K562 (cell line): ENCODE measurements at regions not wholly inside any gene's neighbourhood (a gene's known extent, or its start where the extent isn't known, plus 50 kb on each side); places are given as distances from the start of the nearest gene placed in this dataset.

Experiments
- ATAC-seq: fragments of 200-7000 bp; cut with Tn5 transposase; 3 replicates; pipeline ENCODE4 v1.9.1; 2020; ENCODE audit warnings: moderate library complexity
- BruUV-seq: library from RNA; stranded (reverse); fragments of 400-500 nt; replicated peaks from 2 replicates; lab custom pipeline; 2021; lab: Mats Ljungman, UMichigan
- CTCF ChIA-PET: fragments of 300-600 bp; formaldehyde crosslinking; extraction: SDS; loops from one replicate; lab custom pipeline; 2021; ENCODE audit warnings: low intra/inter-chr PET ratio; lab: Yijun Ruan, JAX
- POLR2A ChIA-PET: fragments of 300-600, 350-650 bp; sonication (Branson Sonifier 250); formaldehyde crosslinking; extraction: SDS; loops from one replicate; lab custom pipeline; 2021; ENCODE audit warnings: antibody characterized with exemption, inconsistent platforms; lab: Yijun Ruan, JAX
- DNase-seq, 4 experiments: peaks; one replicate each; pipeline versions ENCODE4 v3.0.0 to v3.0.0-alpha.2; 2011 to 2018; ENCODE audit warnings: low spot score in 3 of 4, mixed read lengths in 3 of 4; ENCODE audit errors: extremely low read depth in 1 of 4
- FAIRE-seq: peaks from 2 replicates; lab custom pipeline; 2011; peaks lifted over from hg19 to GRCh38; lab: Jason Lieb, UNC
- H2AFZ ChIP-seq: 2 replicates; pipeline ENCODE4 v1.6.0; 2011; ENCODE audit warnings: low read depth, low read length, control low read depth, inconsistent platforms
- H3K27ac ChIP-seq: fragments of 200-600 bp; 3 replicates; pipeline ENCODE4 v1.8.0; 2011; ENCODE audit warnings: low read depth, mild to moderate bottlenecking, control low read depth, inconsistent platforms, low read length, moderate library complexity, mixed read lengths; ENCODE audit errors: extremely low read depth
- H3K27me3 ChIP-seq, 2 experiments: fragments of 300-600 bp in 1 of 2; 2 replicates in 1 of 2; 3 replicates in 1 of 2; pipeline versions ENCODE4 v1.6.0 to v1.8.0; 2011; ENCODE audit warnings: inconsistent platforms in 2 of 2, low read length in 2 of 2, mild to moderate bottlenecking in 1 of 2, mixed read lengths in 1 of 2, moderate library complexity in 1 of 2; ENCODE audit not compliant: control insufficient read depth in 2 of 2, insufficient read depth in 2 of 2
- H3K36me3 ChIP-seq: fragments of 300-600 bp; 3 replicates; pipeline ENCODE4 v1.8.0; 2011; ENCODE audit warnings: mild to moderate bottlenecking, low read length, inconsistent platforms; ENCODE audit not compliant: control insufficient read depth, insufficient read depth
- H3K4me1 ChIP-seq, 2 experiments: fragments of 200-600 bp in 1 of 2; replicated peaks in 1 of 2; 2 replicates in 1 of 2; 3 replicates in 1 of 2; pipeline versions ENCODE4 v1.5.1 to v1.8.0; 2011; ENCODE audit warnings: inconsistent platforms in 2 of 2, low read length in 2 of 2, mild to moderate bottlenecking in 1 of 2, mixed read lengths in 1 of 2, moderate library complexity in 1 of 2; ENCODE audit not compliant: control insufficient read depth in 2 of 2, insufficient read depth in 2 of 2
- H3K4me2 ChIP-seq: 2 replicates; pipeline ENCODE4 v1.6.1; 2011; ENCODE audit warnings: low read length, control low read depth, inconsistent platforms, mixed read lengths; ENCODE audit not compliant: insufficient read depth
- H3K4me3 ChIP-seq: fragments of 200-600 bp; sonication (generic), shearing (Covaris generic); 2 replicates; pipeline ENCODE4 v1.5.1; 2016; ENCODE audit warnings: control low read depth, inconsistent platforms
- H3K79me2 ChIP-seq: fragments of 200-600 bp; 3 replicates; pipeline ENCODE4 v1.8.0; 2011; ENCODE audit warnings: low read length, inconsistent platforms; ENCODE audit not compliant: control insufficient read depth, insufficient read depth
- H3K9ac ChIP-seq, 2 experiments: 2 replicates each; pipeline versions ENCODE4 v1.6.0 to v1.6.1; 2011; ENCODE audit warnings: low read depth in 2 of 2, low read length in 2 of 2, control low read depth in 1 of 2, inconsistent platforms in 1 of 2, mild to moderate bottlenecking in 1 of 2, mixed read lengths in 1 of 2; ENCODE audit not compliant: insufficient read depth in 1 of 2
- H3K9me1 ChIP-seq: one replicate; pipeline ENCODE4 v1.6.0; 2011; ENCODE audit warnings: inconsistent platforms, mild to moderate bottlenecking, low read length, moderate library complexity; ENCODE audit not compliant: control insufficient read depth, insufficient read depth
- H3K9me3 ChIP-seq: replicated peaks from 2 replicates; pipeline ENCODE4 v1.5.1; 2011; ENCODE audit warnings: low read depth, low read length, inconsistent platforms; ENCODE audit not compliant: control insufficient read depth, insufficient read depth
- H4K20me1 ChIP-seq: replicated peaks from 2 replicates; pipeline ENCODE4 v1.6.1; 2011; ENCODE audit warnings: low read length, inconsistent platforms, mixed read lengths; ENCODE audit not compliant: control insufficient read depth, insufficient read depth
- COPS2 ChIP-seq: fragments of 450-650 bp; conservative IDR thresholded peaks from 2 replicates; pipeline ENCODE4 v1.6.1; 2016; ENCODE audit warnings: mild to moderate bottlenecking, moderate library complexity
- GATA2 ChIP-seq: sonication (generic); formaldehyde crosslinking; IDR thresholded peaks from 2 replicates; pipeline ENCODE4 v1.4.0; 2020; ENCODE audit warnings: mild to moderate bottlenecking, missing genetic modification reagents
- NR1H2 ChIP-seq: sonication (generic); formaldehyde crosslinking; IDR thresholded peaks from 2 replicates; pipeline ENCODE4 v1.4.0; 2020; ENCODE audit warnings: mild to moderate bottlenecking, missing genetic modification reagents
- NR2F6 ChIP-seq: fragments of 450-650 bp; formaldehyde crosslinking; IDR thresholded peaks from 2 replicates; pipeline ENCODE4 v1.4.0; 2020; ENCODE audit warnings: mild to moderate bottlenecking
- SMAD3 ChIP-seq: fragments of 450-650 bp; formaldehyde crosslinking; conservative IDR thresholded peaks from 2 replicates; pipeline ENCODE4 v1.4.0; 2020; ENCODE audit warnings: mild to moderate bottlenecking
- TCFL5 ChIP-seq: fragments of 250-450 bp; sonication (Bioruptor Pico); conservative IDR thresholded peaks from 2 replicates; pipeline ENCODE4 v1.6.1; 2021; ENCODE audit warnings: mild to moderate bottlenecking, moderate library complexity, matching md5 sums
- ZFP91 ChIP-seq: sonication (generic); formaldehyde crosslinking; IDR thresholded peaks from 2 replicates; pipeline ENCODE4 v1.8.0; 2022; ENCODE audit warnings: mild to moderate bottlenecking, missing genetic modification reagents
- ZMIZ1 ChIP-seq, 2 experiments: fragments of 150-350 bp in 1 of 2; IDR thresholded peaks; 2 replicates each; pipeline ENCODE4 v1.6.1; 2012 to 2016; ENCODE audit warnings: low read depth in 2 of 2, low read length in 2 of 2, mild to moderate bottlenecking in 1 of 2, moderate library complexity in 1 of 2
- ZNF282 ChIP-seq: sonication (generic); formaldehyde crosslinking; IDR thresholded peaks from 2 replicates; pipeline ENCODE4 v1.8.1; 2023; ENCODE audit warnings: missing genetic modification reagents
- ZNF324 ChIP-seq: fragments of 250-450 bp; sonication (Bioruptor Pico); IDR thresholded peaks from 2 replicates; pipeline ENCODE4 v1.4.0; 2020; ENCODE audit warnings: mild to moderate bottlenecking
- ZNF444 ChIP-seq: fragments of 250-450 bp; sonication (Bioruptor Pico); IDR thresholded peaks from 2 replicates; pipeline ENCODE4 v1.4.0; 2020; ENCODE audit warnings: mild to moderate bottlenecking, moderate library complexity
- ZNF609 ChIP-seq: sonication (generic); formaldehyde crosslinking; IDR thresholded peaks from 2 replicates; pipeline ENCODE4 v1.8.1; 2023; ENCODE audit warnings: missing genetic modification reagents, mild to moderate bottlenecking, borderline replicate concordance
- ZSCAN32 ChIP-seq: fragments of 450-650 bp; formaldehyde crosslinking; IDR thresholded peaks from 2 replicates; pipeline ENCODE4 v1.4.0; 2020; ENCODE audit warnings: mild to moderate bottlenecking, moderate library complexity
- WGBS: fragments of 100-300 bp; shearing (Covaris generic); methylation state at CpG from one replicate; pipeline ENCODE4 v1.1.6; 2016; ENCODE audit warnings: low coverage, mixed read lengths; ENCODE audit not compliant: insufficient coverage; ENCODE audit errors: missing lambda C conversion rate; 5-methylcytosine and 5-hydroxymethylcytosine counted together
- in situ Hi-C: fragments of 300-500 bp; cut with MboI; formaldehyde crosslinking; loops from 4 replicates; pipeline ENCODE4 v1.15.0; 2018; ENCODE audit warnings: inconsistent platforms, mixed read lengths
- intact Hi-C: fragments of 100-400 bp; cut with micrococcal nuclease; formaldehyde crosslinking; loops from 2 replicates; pipeline ENCODE4 v1.14.2; 2022

- FAIRE-seq (no peak), DNase-seq (no peak), ATAC-seq (no peak)
- no TSS peak for BruUV-seq
- no peaks in the 10 kb centered on the region for H3K9me1 ChIP-seq
- in situ Hi-C loops: no loop called here
- H3K36me3 ChIP-seq: no peaks in the 10 kb centered on the region
- no peaks in the 10 kb centered on the region for H3K4me1 ChIP-seq
- H2AFZ ChIP-seq: no peak overlapping the region
- H3K9me3 ChIP-seq: no peaks in the 10 kb centered on the region
- H4K20me1 ChIP-seq: no peaks in the 10 kb centered on the region
- no peak overlapping the region for H3K9ac ChIP-seq
- no peak overlapping the region for H3K27ac ChIP-seq
- H3K79me2 ChIP-seq: no peaks in the 10 kb centered on the region
- WGBS: 14% methylated on average over 1 of the region's 1 CpG
- TF ChIP-seq NR1H2 (CRISPR knock-in tag): no peak
- TF ChIP-seq ZFP91 (CRISPR knock-in tag): no peak
- no peak for TF ChIP-seq TCFL5 (CRISPR knock-in tag)
- no peak for TF ChIP-seq ZNF609 (CRISPR knock-in tag)
- no peak for TF ChIP-seq SMAD3 (CRISPR knock-in tag)
- no peak for TF ChIP-seq NR2F6 (CRISPR knock-in tag)
- TF ChIP-seq ZSCAN32 (CRISPR knock-in tag): no peak
- TF ChIP-seq ZMIZ1 (IDR thresholded peaks at IDR 0.05; ENCODE audit: low read depth in 2 of 2, low read length in 2 of 2): no peak
- no peak for TF ChIP-seq GATA2 (CRISPR knock-in tag)
- TF ChIP-seq COPS2: no peak
- no peak for TF ChIP-seq ZNF282 (CRISPR knock-in tag)
- no peak for TF ChIP-seq ZNF444 (CRISPR knock-in tag)
- no peak for TF ChIP-seq ZNF324 (CRISPR knock-in tag)
- intact Hi-C loops: no loop called here
- H3K4me3 ChIP-seq: no peak overlapping the region
- POLR2A ChIA-PET: no interaction called here
- CTCF ChIA-PET: no interaction called here
- H3K4me2 ChIP-seq: no peak overlapping the region
- no peaks in the 10 kb centered on the region for H3K27me3 ChIP-seq
These were observed 363.2 kb downstream of the SLITRK6 start for GRCh38 chr13:85436029-85436428.
